ENCODE measurements at regions not wholly inside any gene's neighbourhood (a gene's known extent, or its start where the extent isn't known, plus 50 kb on each side); places are given as distances from the start of the nearest gene placed in this dataset.
"Not testable (repeated sequence)": the region's sequence is repeated elsewhere in the genome, so short reads cannot be mapped to it uniquely, and the experiment has no call there.

GRCh38 chr5:90208323-90208722 lies 201.2 kb downstream of the CETN3 start:
- not testable (repeated sequence) for H3K27ac Mint-ChIP-seq; H3K27me3 Mint-ChIP-seq (ENCODE audit: low read depth in 3 of 3); DNase-seq; H3K36me3 Mint-ChIP-seq; H3K4me1 Mint-ChIP-seq; H3K4me3 Mint-ChIP-seq
- peaks cover 0 to 11% (median 2%) of the 10 kb centered on the region in 6 donors for H3K9me3 Mint-ChIP-seq

GRCh38 chr5:90201923-90202322 lies 207.6 kb downstream of the CETN3 start:
- H3K4me3 Mint-ChIP-seq, result no peak overlapping the region
- peaks cover 1 to 3% (median 2%) of the 10 kb centered on the region in 3 donors for H3K27me3 Mint-ChIP-seq (ENCODE audit: low read depth in 3 of 3)
- no peaks in the 10 kb centered on the region for H3K36me3 Mint-ChIP-seq
- H3K27ac Mint-ChIP-seq, result no peak overlapping the region
- peaks cover 0 to 11% (median 3%) of the 10 kb centered on the region in 6 donors for H3K9me3 Mint-ChIP-seq
- H3K4me1 Mint-ChIP-seq, result no peaks in the 10 kb centered on the region
- DNase-seq, result no peak

- no peak for DNase-seq
- H3K4me1 Mint-ChIP-seq, result no peaks in the 10 kb centered on the region
- peaks cover 0 to 6% (median 1%) of the 10 kb centered on the region in 6 donors for H3K9me3 Mint-ChIP-seq
- no peaks in the 10 kb centered on the region for H3K36me3 Mint-ChIP-seq
- no peaks in the 10 kb centered on the region for H3K27me3 Mint-ChIP-seq (ENCODE audit: low read depth in 3 of 3)
- no peak overlapping the region for H3K27ac Mint-ChIP-seq
- no peak overlapping the region for H3K4me3 Mint-ChIP-seq
These were observed 216.3 kb downstream of the CETN3 start for GRCh38 chr5:90193185-90193822.

- no peak for DNase-seq
- Mint-ChIP-seq H3K27ac (no peak overlapping the region), H3K4me1 (no peaks in the 10 kb centered on the region), H3K27me3 (ENCODE audit: low read depth in 3 of 3) (no peaks in the 10 kb centered on the region), H3K4me3 (no peak overlapping the region), H3K36me3 (no peaks in the 10 kb centered on the region), H3K9me3 (peaks cover 0 to 6% (median 1%) of the 10 kb centered on the region in 6 donors)
These were observed 218.1 kb downstream of the CETN3 start for GRCh38 chr5:90191352-90192045.

- Mint-ChIP-seq H3K27ac (no peak overlapping the region), H3K4me3 (no peak overlapping the region), H3K36me3 (no peaks in the 10 kb centered on the region), H3K4me1 (no peaks in the 10 kb centered on the region), H3K9me3 (no peaks in the 10 kb centered on the region), H3K27me3 (ENCODE audit: low read depth in 3 of 3) (no peaks in the 10 kb centered on the region)
- DNase-seq, result no peak
These were observed 223.6 kb downstream of the CETN3 start for GRCh38 chr5:90185897-90186468.

- no peaks in the 10 kb centered on the region for H3K27me3 Mint-ChIP-seq (ENCODE audit: low read depth in 3 of 3)
- no peaks in the 10 kb centered on the region for H3K4me1 Mint-ChIP-seq
- H3K36me3 Mint-ChIP-seq, result no peaks in the 10 kb centered on the region
- no peak for DNase-seq
- no peaks in the 10 kb centered on the region for H3K9me3 Mint-ChIP-seq
- no peak overlapping the region for H3K27ac Mint-ChIP-seq
- no peak overlapping the region for H3K4me3 Mint-ChIP-seq
These were observed 224.8 kb downstream of the CETN3 start for GRCh38 chr5:90184764-90185163.

GRCh38 chr5:90182726-90183125 lies 226.8 kb downstream of the CETN3 start:
- Mint-ChIP-seq H3K36me3 (no peaks in the 10 kb centered on the region), H3K4me1 (no peaks in the 10 kb centered on the region), H3K27me3 (ENCODE audit: low read depth in 3 of 3) (no peaks in the 10 kb centered on the region), H3K4me3 (no peak overlapping the region), H3K27ac (no peak overlapping the region), H3K9me3 (peaks cover 0 to 4% (median under 1%) of the 10 kb centered on the region in 6 donors)
- DNase-seq, result no peak

GRCh38 chr5:90174236-90174635 lies 235.3 kb downstream of the CETN3 start:
- DNase-seq, result no peak
- Mint-ChIP-seq H3K27me3 (ENCODE audit: low read depth in 3 of 3) (peaks cover 0 to 2% (median 1%) of the 10 kb centered on the region in 3 donors), H3K9me3 (peaks cover 4 to 18% (median 9%) of the 10 kb centered on the region in 6 donors), H3K27ac (no peak overlapping the region), H3K4me3 (no peak overlapping the region), H3K4me1 (no peaks in the 10 kb centered on the region), H3K36me3 (no peaks in the 10 kb centered on the region)

GRCh38 chr5:90173299-90174030 lies 236.1 kb downstream of the CETN3 start:
- H3K9me3 Mint-ChIP-seq, result peaks cover 4 to 18% (median 9%) of the 10 kb centered on the region in 6 donors
- no peak overlapping the region for H3K4me3 Mint-ChIP-seq
- H3K36me3 Mint-ChIP-seq, result no peaks in the 10 kb centered on the region
- DNase-seq, result no peak
- peaks cover 0 to 2% (median 1%) of the 10 kb centered on the region in 3 donors for H3K27me3 Mint-ChIP-seq (ENCODE audit: low read depth in 3 of 3)
- H3K27ac Mint-ChIP-seq, result no peak overlapping the region
- H3K4me1 Mint-ChIP-seq, result no peaks in the 10 kb centered on the region

- peaks cover 0 to 9% (median 4%) of the 10 kb centered on the region in 6 donors for H3K9me3 Mint-ChIP-seq
- DNase-seq, result no peak
- no peak overlapping the region for H3K4me3 Mint-ChIP-seq
- no peak overlapping the region for H3K27ac Mint-ChIP-seq
- H3K4me1 Mint-ChIP-seq, result no peaks in the 10 kb centered on the region
- H3K36me3 Mint-ChIP-seq, result no peaks in the 10 kb centered on the region
- H3K27me3 Mint-ChIP-seq (ENCODE audit: low read depth in 3 of 3), result peaks cover 0 to 2% (median 0%) of the 10 kb centered on the region in 3 donors
These were observed 238.1 kb downstream of the CETN3 start for GRCh38 chr5:90171466-90171865.

GRCh38 chr5:90170261-90170660 lies 239.3 kb downstream of the CETN3 start:
- DNase-seq, result no peak
- Mint-ChIP-seq H3K4me3 (no peak overlapping the region), H3K27me3 (ENCODE audit: low read depth in 3 of 3) (peaks cover 0 to 2% (median 0%) of the 10 kb centered on the region in 3 donors), H3K36me3 (no peaks in the 10 kb centered on the region), H3K4me1 (no peaks in the 10 kb centered on the region), H3K27ac (no peak overlapping the region), H3K9me3 (peaks cover 0 to 8% (median under 1%) of the 10 kb centered on the region in 6 donors)

- Mint-ChIP-seq H3K9me3 (peaks cover 0 to 6% (median 0%) of the 10 kb centered on the region in 6 donors), H3K27ac (no peak overlapping the region), H3K4me3 (no peak overlapping the region), H3K27me3 (ENCODE audit: low read depth in 3 of 3) (peaks cover 0 to 2% (median 0%) of the 10 kb centered on the region in 3 donors), H3K36me3 (no peaks in the 10 kb centered on the region), H3K4me1 (no peaks in the 10 kb centered on the region)
- DNase-seq, result no peak
These were observed 240.5 kb downstream of the CETN3 start for GRCh38 chr5:90169078-90169477.

GRCh38 chr5:90168399-90168798 lies 241.2 kb downstream of the CETN3 start:
- Mint-ChIP-seq H3K36me3 (no peaks in the 10 kb centered on the region), H3K27me3 (ENCODE audit: low read depth in 3 of 3) (peaks cover 0 to 2% (median 0%) of the 10 kb centered on the region in 3 donors), H3K9me3 (peaks cover 0 to 4% (median 0%) of the 10 kb centered on the region in 6 donors), H3K4me3 (no peak overlapping the region), H3K4me1 (no peaks in the 10 kb centered on the region), H3K27ac (no peak overlapping the region)
- DNase-seq, result no peak

GRCh38 chr5:90166816-90167215 lies 242.7 kb downstream of the CETN3 start:
- Mint-ChIP-seq H3K27me3 (ENCODE audit: low read depth in 3 of 3) (no peaks in the 10 kb centered on the region), H3K36me3 (no peaks in the 10 kb centered on the region), H3K4me3 (no peak overlapping the region), H3K9me3 (peaks cover 0 to 2% (median 0%) of the 10 kb centered on the region in 6 donors), H3K27ac (no peak overlapping the region), H3K4me1 (no peaks in the 10 kb centered on the region)
- no peak for DNase-seq

All from immature natural killer cell (primary cell).